HCT116 (cell line): ENCODE measurements at regions not wholly inside any gene's neighbourhood (a gene's known extent, or its start where the extent isn't known, plus 50 kb on each side); places are given as distances from the start of the nearest gene placed in this dataset.

Experiments
- ATAC-seq: fragments of 200-7000 bp; cut with Tn5 transposase; 2 replicates; pipeline ENCODE4 v1.9.1; 2020; ENCODE audit warnings: mild to moderate bottlenecking, moderate library complexity
- BruUV-seq: library from RNA; stranded (reverse); fragments of 400-500 nt; replicated peaks from 2 replicates; lab custom pipeline; 2021; lab: Mats Ljungman, UMichigan
- CTCF ChIA-PET: fragments of 300-600 bp; sonication (Branson Sonifier 250); formaldehyde crosslinking; loops from one replicate; lab custom pipeline; 2021; ENCODE audit warnings: antibody characterized with exemption; lab: Charles Lee
- POLR2A ChIA-PET: fragments of 300-600, 350-600 bp; sonication (Branson Sonifier 250); formaldehyde crosslinking; loops from one replicate; lab custom pipeline; 2021; ENCODE audit warnings: antibody characterized with exemption; lab: Charles Lee
- RAD21 ChIA-PET, 2 experiments: fragments of 300-600 bp; sonication (Branson Sonifier 250); formaldehyde crosslinking; loops; one replicate each; lab custom pipeline; 2023; ENCODE audit warnings: low total read pairs in 2 of 2; ENCODE audit not compliant: uncharacterized antibody in 2 of 2, unreplicated experiment in 2 of 2, low non-redundant PET in 1 of 2; lab: Charles Lee
- DNase-seq: peaks from one replicate; pipeline ENCODE4 v3.0.0-alpha.2; 2010; ENCODE audit warnings: low read depth, low spot score
- H2AFZ ChIP-seq: fragments of 200-600 bp; shearing (Covaris generic), sonication (generic); 2 replicates; pipeline ENCODE4 v1.6.1; 2017; ENCODE audit warnings: low read depth, mixed run types, mixed read lengths, antibody characterized with exemption, low read length; ENCODE audit not compliant: poor library complexity, severe bottlenecking
- H3K27ac ChIP-seq: 2 replicates; pipeline ENCODE4 v1.5.1; 2012; ENCODE audit warnings: low read depth, low read length
- H3K27me3 ChIP-seq: fragments of 200-600 bp; sonication (generic); 2 replicates; pipeline ENCODE4 v1.6.1; 2016; ENCODE audit warnings: mixed run types, low read length, mixed read lengths; ENCODE audit not compliant: insufficient read depth
- H3K36me3 ChIP-seq, 2 experiments: fragments of 200-500 bp in 1 of 2; fragments of 200-600 bp in 1 of 2; sonication (Bioruptor generic) in 1 of 2; sonication (generic) in 1 of 2; 2 replicates each; pipeline versions ENCODE4 v1.5.1 to v1.6.1; 2014 to 2016; ENCODE audit warnings: low read length in 2 of 2, inconsistent platforms in 1 of 2, mixed read lengths in 1 of 2, mixed run types in 1 of 2; ENCODE audit not compliant: insufficient read depth in 2 of 2, control insufficient read depth in 1 of 2
- H3K4me1 ChIP-seq, 2 experiments: fragments of 200-600 bp in 1 of 2; sonication (generic) in 1 of 2; 2 replicates each; pipeline versions ENCODE4 v1.5.1 to v1.6.1; 2012 to 2017; ENCODE audit warnings: low read length in 2 of 2, inconsistent platforms in 1 of 2, mild to moderate bottlenecking in 1 of 2, mixed read lengths in 1 of 2, mixed run types in 1 of 2, moderate library complexity in 1 of 2; ENCODE audit not compliant: insufficient read depth in 2 of 2, control insufficient read depth in 1 of 2
- H3K4me2 ChIP-seq: fragments of 200-600 bp; sonication (generic); 2 replicates; pipeline ENCODE4 v1.6.1; 2017; ENCODE audit warnings: mixed run types, low read length, mixed read lengths
- H3K4me3 ChIP-seq, 2 experiments: fragments of 200-600 bp in 1 of 2; sonication (generic) in 1 of 2; replicated peaks in 1 of 2; 2 replicates each; pipeline ENCODE4 v1.5.1; 2011 to 2016; ENCODE audit warnings: low read length in 2 of 2, control low read depth in 1 of 2, low read depth in 1 of 2, mild to moderate bottlenecking in 1 of 2, mixed read lengths in 1 of 2, mixed run types in 1 of 2
- H3K79me2 ChIP-seq: fragments of 200-600 bp; sonication (generic); 2 replicates; pipeline ENCODE4 v1.6.1; 2017; ENCODE audit warnings: mild to moderate bottlenecking, mixed run types, low read length, moderate library complexity, mixed read lengths; ENCODE audit not compliant: insufficient read depth
- H3K9ac ChIP-seq: fragments of 200-600 bp; sonication (generic); 2 replicates; pipeline ENCODE4 v1.6.1; 2016; ENCODE audit warnings: low read length, mixed read lengths
- H3K9me2 ChIP-seq: fragments of 200-600 bp; sonication (generic), shearing (Covaris generic); 2 replicates; pipeline ENCODE4 v1.6.1; 2017; ENCODE audit warnings: mixed run types, mild to moderate bottlenecking, moderate library complexity; ENCODE audit not compliant: insufficient read depth
- H3K9me3 ChIP-seq, 2 experiments: fragments of 200-500 bp in 1 of 2; fragments of 200-600 bp in 1 of 2; sonication (Bioruptor generic) in 1 of 2; sonication (generic) in 1 of 2; 2 replicates each; pipeline ENCODE4 v1.6.1; 2014 to 2017; ENCODE audit warnings: low read length in 2 of 2, mixed read lengths in 2 of 2, inconsistent platforms in 1 of 2, low read depth in 1 of 2, mild to moderate bottlenecking in 1 of 2, mixed run types in 1 of 2, moderate library complexity in 1 of 2; ENCODE audit not compliant: control insufficient read depth in 1 of 2, insufficient read depth in 1 of 2
- H4K20me1 ChIP-seq: fragments of 200-600 bp; sonication (generic), shearing (Covaris generic); 2 replicates; pipeline ENCODE4 v1.6.1; 2017; ENCODE audit warnings: mixed run types, mild to moderate bottlenecking, moderate library complexity; ENCODE audit not compliant: insufficient read depth
- CEBPB ChIP-seq: IDR thresholded peaks from 2 replicates; pipeline ENCODE4 v1.6.1; 2012; ENCODE audit warnings: low read depth
- EGR1 ChIP-seq: IDR thresholded peaks from 2 replicates; pipeline ENCODE4 v1.6.1; 2012; ENCODE audit warnings: low read depth
- ELF1 ChIP-seq: IDR thresholded peaks from 2 replicates; pipeline ENCODE4 v1.6.1; 2012; ENCODE audit warnings: low read depth, borderline replicate concordance
- EZH2 ChIP-seq: fragments of 200-600 bp; sonication (generic); IDR thresholded peaks from 2 replicates; pipeline ENCODE4 v1.6.1; 2017; ENCODE audit warnings: antibody characterized with exemption, mixed run types
- EZH2phosphoT487 ChIP-seq: fragments of 200-600 bp; IDR thresholded peaks from 2 replicates; pipeline ENCODE4 v1.6.1; 2018; ENCODE audit warnings: antibody characterized with exemption, borderline replicate concordance
- FOSL1 ChIP-seq: IDR thresholded peaks from 2 replicates; pipeline ENCODE4 v1.6.1; 2012; ENCODE audit warnings: low read depth
- JUND ChIP-seq: IDR thresholded peaks from 2 replicates; pipeline ENCODE4 v1.6.1; 2012
- POLR2A ChIP-seq: IDR thresholded peaks from 2 replicates; pipeline ENCODE4 v1.7.0; 2011; ENCODE audit warnings: borderline replicate concordance; ENCODE audit not compliant: insufficient read depth, insufficient read length; ENCODE audit errors: extremely low read depth
- POLR2AphosphoS5 ChIP-seq: IDR thresholded peaks from 2 replicates; pipeline ENCODE4 v1.6.1; 2011; ENCODE audit warnings: mild to moderate bottlenecking, low read depth, low read length, moderate library complexity
- RAD21 ChIP-seq: IDR thresholded peaks from 2 replicates; pipeline ENCODE4 v1.6.1; 2012; ENCODE audit warnings: low read depth, mild to moderate bottlenecking
- SIN3A ChIP-seq: IDR thresholded peaks from 2 replicates; pipeline ENCODE4 v1.6.1; 2012; ENCODE audit warnings: low read depth
- SP1 ChIP-seq: IDR thresholded peaks from 2 replicates; pipeline ENCODE4 v1.6.1; 2012; ENCODE audit warnings: low read depth
- TCF7L2 ChIP-seq: IDR thresholded peaks from 2 replicates; pipeline ENCODE4 v1.7.0; 2011; ENCODE audit warnings: borderline replicate concordance, inconsistent platforms; ENCODE audit not compliant: insufficient read depth, insufficient read length; ENCODE audit errors: extremely low read depth
- ZFX ChIP-seq: fragments of 450-650 bp; IDR thresholded peaks from 2 replicates; pipeline ENCODE4 v1.6.1; 2017
- intact Hi-C: fragments of 100-400 bp; cut with micrococcal nuclease; formaldehyde crosslinking; loops from 2 replicates; pipeline ENCODE4 v1.10.0; 2022
- TF ChIP-seq, protein P1 (sequence below): IDR thresholded peaks from 2 replicates; pipeline ENCODE4 v1.6.1; 2012
- TF ChIP-seq, protein P2 (sequence below): IDR thresholded peaks from 2 replicates; pipeline ENCODE4 v1.6.1; 2012
- TF ChIP-seq, protein P3 (sequence below), 3 experiments: fragments of 200-600 bp in 1 of 3; sonication (generic) in 1 of 3; IDR thresholded peaks in 2 of 3; conservative IDR thresholded peaks in 1 of 3; 2 replicates each; pipeline ENCODE4 v1.5.1; 2012 to 2017; ENCODE audit warnings: low read depth in 2 of 3, low read length in 2 of 3, antibody characterized with exemption in 1 of 3, borderline replicate concordance in 1 of 3, control low read depth in 1 of 3, mild to moderate bottlenecking in 1 of 3, mixed read lengths in 1 of 3, mixed run types in 1 of 3, moderate library complexity in 1 of 3; ENCODE audit not compliant: insufficient read depth in 1 of 3
- TF ChIP-seq, protein P4 (sequence below): IDR thresholded peaks from 2 replicates; pipeline ENCODE4 v1.6.1; 2011; ENCODE audit warnings: mild to moderate bottlenecking, low read length, moderate library complexity; ENCODE audit not compliant: insufficient replicate concordance; ENCODE audit errors: extremely low read depth

DNA sequence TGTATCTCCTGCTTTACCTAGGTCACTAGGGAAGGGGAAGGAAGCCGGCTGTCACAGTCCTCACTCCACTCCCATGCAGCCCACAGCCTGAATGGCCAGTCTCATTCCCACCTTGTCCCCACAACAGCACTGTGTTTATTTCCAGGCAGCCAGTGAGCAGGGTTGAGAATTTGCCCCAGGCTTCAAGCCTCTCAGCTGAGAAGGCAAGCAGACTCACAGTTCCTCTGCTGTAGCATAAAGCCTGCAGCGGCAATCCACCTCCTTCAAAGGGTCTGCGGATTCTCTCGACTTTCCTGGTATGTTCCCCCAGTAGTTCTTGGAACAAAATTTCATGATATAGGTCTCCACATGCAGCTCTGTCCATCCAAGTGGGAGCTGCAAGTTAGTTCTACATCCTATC, 262.9 kb upstream of the GULP1 start:
- Histone ChIP-seq H3K79me2 (no peaks in the 10 kb centered on the region), H3K9ac (no peak overlapping the region), H3K4me2 (no peak overlapping the region)
- intact Hi-C loops: no loop called here
- RAD21 ChIA-PET: no interaction called here
- no peak for TF ChIP-seq ELF1
- no peak for TF ChIP-seq POLR2AphosphoS5
- TF ChIP-seq EGR1: no peak
- TF ChIP-seq, protein P1, sequence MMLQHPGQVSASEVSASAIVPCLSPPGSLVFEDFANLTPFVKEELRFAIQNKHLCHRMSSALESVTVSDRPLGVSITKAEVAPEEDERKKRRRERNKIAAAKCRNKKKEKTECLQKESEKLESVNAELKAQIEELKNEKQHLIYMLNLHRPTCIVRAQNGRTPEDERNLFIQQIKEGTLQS: no peak
- no peak for TF ChIP-seq RAD21
- TF ChIP-seq, all 23 proteins: peak for 0
- Histone ChIP-seq H3K4me1 (no peaks in the 10 kb centered on the region), H3K36me3 (no peaks in the 10 kb centered on the region), H3K9me3 (no peaks in the 10 kb centered on the region), H3K27ac (no peak overlapping the region), H3K27me3 (no peaks in the 10 kb centered on the region), H3K9me2 (no peaks in the 10 kb centered on the region; the same call in 1 of the 2 replicates), H4K20me1 (no peaks in the 10 kb centered on the region), H2AFZ (no peak overlapping the region), H3K4me3 (no peak overlapping the region)
- DNase-seq (no peak), ATAC-seq (no peak)
- BruUV-seq: no TSS peak
- POLR2A ChIA-PET: no interaction called here
- CTCF ChIA-PET: no interaction called here

DNA sequence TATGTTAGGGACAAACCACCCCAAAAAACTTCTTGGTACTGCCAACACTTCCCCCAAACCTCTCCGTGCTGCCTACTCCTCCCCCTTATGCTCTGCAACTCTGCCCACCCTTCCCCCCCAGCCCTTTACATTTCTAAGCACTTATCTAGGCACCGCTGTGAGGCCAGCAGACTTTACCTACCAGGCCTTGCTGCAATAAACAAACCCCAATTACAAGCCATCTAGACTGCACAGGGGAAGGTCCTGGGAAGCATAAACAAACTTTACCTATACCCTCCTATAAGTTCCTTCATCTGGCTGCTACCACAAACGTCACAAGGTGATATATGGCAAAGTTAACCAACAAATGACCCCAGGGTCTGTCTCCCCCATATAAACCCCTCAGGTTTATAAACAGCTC, 259.4 kb upstream of the GULP1 start:
- H3K27ac ChIP-seq: no peak overlapping the region
- H3K4me1 ChIP-seq: no peaks in the 10 kb centered on the region
- no peak overlapping the region for H3K4me2 ChIP-seq
- no peak overlapping the region for H2AFZ ChIP-seq
- no peaks in the 10 kb centered on the region for H3K9me3 ChIP-seq
- no peaks in the 10 kb centered on the region for H4K20me1 ChIP-seq
- H3K27me3 ChIP-seq: no peaks in the 10 kb centered on the region
- ChIA-PET POLR2A (no interaction called here), RAD21 (no interaction called here), CTCF (no interaction called here)
- intact Hi-C loops: no loop called here
- H3K4me3 ChIP-seq: no peak overlapping the region
- ATAC-seq (no peak), DNase-seq (no peak)
- BruUV-seq: no TSS peak
- H3K79me2 ChIP-seq: no peaks in the 10 kb centered on the region
- no peak overlapping the region for H3K9ac ChIP-seq
- H3K9me2 ChIP-seq: no peaks in the 10 kb centered on the region; the same call in 1 of the 2 replicates
- H3K36me3 ChIP-seq: no peaks in the 10 kb centered on the region
- TF ChIP-seq EZH2 (no peak), SP1 (no peak), ELF1 (no peak), EZH2phosphoT487 (no peak), POLR2A (no peak), ZFX (no peak), FOSL1 (no peak), TCF7L2 (no peak), RAD21 (no peak), POLR2AphosphoS5 (no peak), CEBPB (no peak), SIN3A (no peak), JUND (no peak)
- TF ChIP-seq, protein P2, sequence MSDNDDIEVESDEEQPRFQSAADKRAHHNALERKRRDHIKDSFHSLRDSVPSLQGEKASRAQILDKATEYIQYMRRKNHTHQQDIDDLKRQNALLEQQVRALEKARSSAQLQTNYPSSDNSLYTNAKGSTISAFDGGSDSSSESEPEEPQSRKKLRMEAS: no peak
- TF ChIP-seq, protein P1: no peak
- TF ChIP-seq, protein P3, sequence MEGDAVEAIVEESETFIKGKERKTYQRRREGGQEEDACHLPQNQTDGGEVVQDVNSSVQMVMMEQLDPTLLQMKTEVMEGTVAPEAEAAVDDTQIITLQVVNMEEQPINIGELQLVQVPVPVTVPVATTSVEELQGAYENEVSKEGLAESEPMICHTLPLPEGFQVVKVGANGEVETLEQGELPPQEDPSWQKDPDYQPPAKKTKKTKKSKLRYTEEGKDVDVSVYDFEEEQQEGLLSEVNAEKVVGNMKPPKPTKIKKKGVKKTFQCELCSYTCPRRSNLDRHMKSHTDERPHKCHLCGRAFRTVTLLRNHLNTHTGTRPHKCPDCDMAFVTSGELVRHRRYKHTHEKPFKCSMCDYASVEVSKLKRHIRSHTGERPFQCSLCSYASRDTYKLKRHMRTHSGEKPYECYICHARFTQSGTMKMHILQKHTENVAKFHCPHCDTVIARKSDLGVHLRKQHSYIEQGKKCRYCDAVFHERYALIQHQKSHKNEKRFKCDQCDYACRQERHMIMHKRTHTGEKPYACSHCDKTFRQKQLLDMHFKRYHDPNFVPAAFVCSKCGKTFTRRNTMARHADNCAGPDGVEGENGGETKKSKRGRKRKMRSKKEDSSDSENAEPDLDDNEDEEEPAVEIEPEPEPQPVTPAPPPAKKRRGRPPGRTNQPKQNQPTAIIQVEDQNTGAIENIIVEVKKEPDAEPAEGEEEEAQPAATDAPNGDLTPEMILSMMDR (IDR thresholded peaks at IDR 0.05 in 2 of 3, conservative IDR thresholded peaks at IDR 0.05 in 1 of 3; ENCODE audit: borderline replicate concordance in 1 of 3, insufficient read depth in 1 of 3, low read depth in 2 of 3, low read length in 2 of 3): no peak
- TF ChIP-seq, protein P4, sequence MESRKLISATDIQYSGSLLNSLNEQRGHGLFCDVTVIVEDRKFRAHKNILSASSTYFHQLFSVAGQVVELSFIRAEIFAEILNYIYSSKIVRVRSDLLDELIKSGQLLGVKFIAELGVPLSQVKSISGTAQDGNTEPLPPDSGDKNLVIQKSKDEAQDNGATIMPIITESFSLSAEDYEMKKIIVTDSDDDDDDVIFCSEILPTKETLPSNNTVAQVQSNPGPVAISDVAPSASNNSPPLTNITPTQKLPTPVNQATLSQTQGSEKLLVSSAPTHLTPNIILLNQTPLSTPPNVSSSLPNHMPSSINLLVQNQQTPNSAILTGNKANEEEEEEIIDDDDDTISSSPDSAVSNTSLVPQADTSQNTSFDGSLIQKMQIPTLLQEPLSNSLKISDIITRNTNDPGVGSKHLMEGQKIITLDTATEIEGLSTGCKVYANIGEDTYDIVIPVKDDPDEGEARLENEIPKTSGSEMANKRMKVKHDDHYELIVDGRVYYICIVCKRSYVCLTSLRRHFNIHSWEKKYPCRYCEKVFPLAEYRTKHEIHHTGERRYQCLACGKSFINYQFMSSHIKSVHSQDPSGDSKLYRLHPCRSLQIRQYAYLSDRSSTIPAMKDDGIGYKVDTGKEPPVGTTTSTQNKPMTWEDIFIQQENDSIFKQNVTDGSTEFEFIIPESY: no peak
